T-helper 17 cell (primary cell): ENCODE measurements at regions not wholly inside any gene's neighbourhood (a gene's known extent, or its start where the extent isn't known, plus 50 kb on each side); places are given as distances from the start of the nearest gene placed in this dataset.
"Not testable (repeated sequence)": the region's sequence is repeated elsewhere in the genome, so short reads cannot be mapped to it uniquely, and the experiment has no call there.

Experiments
- ATAC-seq: fragments of 150-1000 bp; cut with Tn5 transposase; 2 replicates; pipeline ENCODE4 v1.10.0; 2021; ENCODE audit warnings: mild to moderate bottlenecking, moderate library complexity
- DNase-seq, 3 donors: peaks; one replicate each; pipeline versions ENCODE4 v3.0.0 to v3.0.0-alpha.2; 2020 to 2021
- H3K9me3 ChIP-seq: one replicate; pipeline ENCODE4 v1.7.0; 2013; ENCODE audit warnings: low read length, mild to moderate bottlenecking; ENCODE audit not compliant: control insufficient read depth, poor library complexity, severe bottlenecking
- H3K27ac Mint-ChIP-seq: one replicate; pipeline ENCODE4 v1.8.0; 2022; ENCODE audit warnings: mild to moderate bottlenecking, moderate library complexity, mixed read lengths
- H3K27me3 Mint-ChIP-seq: one replicate; pipeline ENCODE4 v1.8.0; 2022; ENCODE audit warnings: mixed read lengths
- H3K36me3 Mint-ChIP-seq: one replicate; pipeline ENCODE4 v1.8.0; 2022; ENCODE audit warnings: low read depth, mixed read lengths
- H3K4me1 Mint-ChIP-seq: one replicate; pipeline ENCODE4 v1.8.0; 2022; ENCODE audit warnings: mild to moderate bottlenecking, mixed read lengths
- H3K4me3 Mint-ChIP-seq: one replicate; pipeline ENCODE4 v1.8.0; 2022; ENCODE audit warnings: mild to moderate bottlenecking, moderate library complexity, mixed read lengths

DNA sequence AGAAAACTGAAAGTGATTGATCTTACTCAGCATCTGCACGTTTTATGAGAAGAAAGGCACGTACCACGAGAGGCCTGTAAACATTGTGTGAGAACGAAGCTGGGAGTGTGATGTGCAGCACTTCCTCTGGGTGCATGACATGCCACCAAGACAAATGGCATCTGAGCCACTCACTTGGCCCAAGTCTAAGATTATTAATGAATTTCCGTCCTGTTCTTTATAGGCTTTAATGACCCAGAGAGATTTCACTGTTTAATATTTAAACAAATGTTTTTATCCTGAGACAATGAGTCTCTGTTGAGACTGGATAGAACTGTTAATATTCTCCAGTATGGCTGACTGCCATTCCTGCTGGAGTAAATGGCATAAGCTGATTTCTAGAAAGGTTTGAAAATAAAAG lies 172.6 kb upstream of the PHACTR1 start:
- no peaks in the 10 kb centered on the region for H3K9me3 ChIP-seq
- peaks cover 30% of the 10 kb centered on the region for H3K27me3 Mint-ChIP-seq
- no peaks in the 10 kb centered on the region for H3K4me1 Mint-ChIP-seq
- no peaks in the 10 kb centered on the region for H3K36me3 Mint-ChIP-seq
- DNase-seq (no peak), ATAC-seq (no peak)
- no peak overlapping the region for H3K27ac Mint-ChIP-seq
- H3K4me3 Mint-ChIP-seq = no peak overlapping the region

- Mint-ChIP-seq H3K27me3 (peaks cover 21% of the 10 kb centered on the region), H3K4me1 (no peaks in the 10 kb centered on the region), H3K36me3 (no peaks in the 10 kb centered on the region), H3K27ac (no peak overlapping the region), H3K4me3 (no peak overlapping the region)
- no peaks in the 10 kb centered on the region for H3K9me3 ChIP-seq
- no peak for ATAC-seq
- no peak for DNase-seq
Observed at GRCh38 chr6:12544821-12545565, 171.6 kb upstream of the PHACTR1 start.

GRCh38 chr6:12545619-12546409 lies 170.8 kb upstream of the PHACTR1 start:
- no peaks in the 10 kb centered on the region for H3K9me3 ChIP-seq
- Mint-ChIP-seq H3K27me3 (peaks cover 21% of the 10 kb centered on the region), H3K27ac (no peak overlapping the region), H3K4me1 (no peaks in the 10 kb centered on the region), H3K36me3 (no peaks in the 10 kb centered on the region), H3K4me3 (no peak overlapping the region)
- no peak for ATAC-seq
- no peak for DNase-seq

GRCh38 chr6:12546410-12547002 lies 170.1 kb upstream of the PHACTR1 start:
- no peak overlapping the region for H3K27ac Mint-ChIP-seq
- H3K36me3 Mint-ChIP-seq = no peaks in the 10 kb centered on the region
- ATAC-seq = no peak

GRCh38 chr6:12548526-12548925 lies 168.0 kb upstream of the PHACTR1 start:
- H3K27me3 Mint-ChIP-seq = peaks cover 21% of the 10 kb centered on the region
- no peak for ATAC-seq
- H3K27ac Mint-ChIP-seq = no peak overlapping the region
- no peaks in the 10 kb centered on the region for H3K9me3 ChIP-seq
- H3K4me1 Mint-ChIP-seq = no peaks in the 10 kb centered on the region
- no peak for DNase-seq
- H3K4me3 Mint-ChIP-seq = no peak overlapping the region
- H3K36me3 Mint-ChIP-seq = peaks cover 2% of the 10 kb centered on the region

More at GRCh38 chr6:12546410-12547002, 170.1 kb upstream of the PHACTR1 start:
- no peaks in the 10 kb centered on the region for H3K9me3 ChIP-seq
- Mint-ChIP-seq H3K4me3 (no peak overlapping the region), H3K27me3 (peaks cover 21% of the 10 kb centered on the region), H3K4me1 (no peaks in the 10 kb centered on the region)
- no peak for DNase-seq

- not testable (repeated sequence) for H3K9me3 ChIP-seq, H3K27ac Mint-ChIP-seq, ATAC-seq, H3K36me3 Mint-ChIP-seq, DNase-seq, H3K4me1 Mint-ChIP-seq, H3K4me3 Mint-ChIP-seq
- H3K27me3 Mint-ChIP-seq = peaks cover 20% of the 10 kb centered on the region
Observed at GRCh38 chr6:12549445-12549844, 167.1 kb upstream of the PHACTR1 start.

DNA sequence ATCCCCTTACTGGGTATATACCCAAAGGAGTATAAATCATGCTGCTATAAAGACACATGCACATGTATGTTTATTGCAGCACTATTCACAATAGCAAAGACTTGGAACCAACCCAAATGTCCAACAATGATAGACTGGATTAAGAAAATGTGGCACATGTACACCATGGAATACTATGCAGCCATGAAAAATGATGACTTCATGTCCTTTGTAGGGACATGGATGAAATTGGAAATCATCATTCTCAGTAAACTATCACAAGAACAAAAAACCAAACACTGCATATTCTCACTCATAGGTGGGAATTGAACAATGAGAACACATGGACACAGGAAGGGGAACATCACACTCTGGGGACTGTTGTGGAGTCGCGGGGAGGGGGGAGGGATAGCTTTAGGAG lies 161.7 kb upstream of the PHACTR1 start:
- DNase-seq, H3K27ac Mint-ChIP-seq, ATAC-seq, H3K4me1 Mint-ChIP-seq, H3K9me3 ChIP-seq, H3K4me3 Mint-ChIP-seq, H3K27me3 Mint-ChIP-seq, H3K36me3 Mint-ChIP-seq: not testable (repeated sequence)

GRCh38 chr6:12555267-12555666 lies 161.3 kb upstream of the PHACTR1 start:
- peaks cover 5% of the 10 kb centered on the region for H3K27me3 Mint-ChIP-seq
- no peak overlapping the region for H3K27ac Mint-ChIP-seq
- H3K4me3 Mint-ChIP-seq = no peak overlapping the region
- peaks cover 2% of the 10 kb centered on the region for H3K36me3 Mint-ChIP-seq
- DNase-seq (no peak), ATAC-seq (no peak)
- no peaks in the 10 kb centered on the region for H3K4me1 Mint-ChIP-seq
- H3K9me3 ChIP-seq = no peaks in the 10 kb centered on the region

DNA sequence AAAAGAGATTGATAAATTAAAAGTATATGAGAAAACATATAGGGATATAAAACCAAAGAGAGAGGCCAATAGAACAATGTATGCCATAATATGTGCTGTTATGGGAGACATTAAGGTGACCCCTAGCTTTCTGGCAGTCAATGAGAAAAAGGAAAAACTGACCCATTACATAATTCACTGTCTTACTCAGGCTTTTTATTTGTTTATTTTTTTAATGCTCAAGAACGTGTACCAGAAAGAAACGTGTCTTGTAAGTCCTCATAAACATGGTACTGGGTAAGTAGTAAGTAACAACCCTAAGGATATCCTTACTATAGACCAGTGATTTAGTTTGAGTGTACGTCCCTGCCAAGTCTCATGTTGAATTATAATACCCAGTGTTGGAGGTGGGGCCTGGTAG lies 160.8 kb upstream of the PHACTR1 start:
- H3K36me3 Mint-ChIP-seq = peaks cover 2% of the 10 kb centered on the region
- ATAC-seq (no peak), DNase-seq (no peak)
- H3K9me3 ChIP-seq = peaks cover 2% of the 10 kb centered on the region
- H3K27ac Mint-ChIP-seq = no peak overlapping the region
- peaks cover 5% of the 10 kb centered on the region for H3K27me3 Mint-ChIP-seq
- H3K4me1 Mint-ChIP-seq = no peaks in the 10 kb centered on the region
- no peak overlapping the region for H3K4me3 Mint-ChIP-seq

GRCh38 chr6:12557765-12558164 lies 158.8 kb upstream of the PHACTR1 start:
- no peak overlapping the region for H3K4me3 Mint-ChIP-seq
- peaks cover 5% of the 10 kb centered on the region for H3K27me3 Mint-ChIP-seq
- DNase-seq (no peak), ATAC-seq (no peak)
- no peaks in the 10 kb centered on the region for H3K4me1 Mint-ChIP-seq
- H3K36me3 Mint-ChIP-seq = no peaks in the 10 kb centered on the region
- peaks cover 2% of the 10 kb centered on the region for H3K9me3 ChIP-seq
- H3K27ac Mint-ChIP-seq = no peak overlapping the region

DNA sequence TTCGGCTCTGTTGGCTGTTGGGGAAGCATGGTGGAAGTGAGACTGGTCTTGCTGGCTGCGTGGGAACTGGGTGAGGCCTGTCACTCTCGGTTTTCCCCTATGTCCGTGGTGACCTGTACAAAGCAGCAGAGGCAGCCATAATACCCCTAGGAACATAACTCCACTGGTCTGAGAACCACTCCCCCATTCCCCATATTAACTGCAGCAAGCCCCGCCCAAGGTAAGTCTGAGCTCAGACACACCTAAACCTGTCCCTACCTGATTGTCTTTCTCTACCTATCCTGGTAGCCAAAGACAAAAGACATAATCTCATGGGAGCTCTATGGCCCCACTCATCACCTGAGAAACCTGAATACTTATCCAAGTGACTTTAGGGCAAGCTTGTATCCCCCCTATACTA lies 156.3 kb upstream of the PHACTR1 start:
- DNase-seq = no peak
- Mint-ChIP-seq H3K27me3 (peaks cover 5% of the 10 kb centered on the region), H3K36me3 (no peaks in the 10 kb centered on the region), H3K4me3 (no peak overlapping the region), H3K4me1 (no peaks in the 10 kb centered on the region), H3K27ac (no peak overlapping the region)
- no peak for ATAC-seq
- peaks cover 2% of the 10 kb centered on the region for H3K9me3 ChIP-seq

- Mint-ChIP-seq H3K27me3 (no peaks in the 10 kb centered on the region), H3K36me3 (no peaks in the 10 kb centered on the region), H3K4me1 (no peaks in the 10 kb centered on the region), H3K4me3 (no peak overlapping the region), H3K27ac (no peak overlapping the region)
- DNase-seq (no peak), ATAC-seq (no peak)
- H3K9me3 ChIP-seq = no peaks in the 10 kb centered on the region
Observed at GRCh38 chr6:12566618-12567123, 149.9 kb upstream of the PHACTR1 start.

GRCh38 chr6:12567682-12568081 lies 148.9 kb upstream of the PHACTR1 start:
- H3K27ac Mint-ChIP-seq = no peak overlapping the region
- ATAC-seq = no peak
- no peaks in the 10 kb centered on the region for H3K36me3 Mint-ChIP-seq
- no peak for DNase-seq
- no peaks in the 10 kb centered on the region for H3K4me1 Mint-ChIP-seq
- no peak overlapping the region for H3K4me3 Mint-ChIP-seq
- no peaks in the 10 kb centered on the region for H3K9me3 ChIP-seq
- H3K27me3 Mint-ChIP-seq = no peaks in the 10 kb centered on the region
